T-cell (primary cell): ENCODE measurements at regions not wholly inside any gene's neighbourhood (a gene's known extent, or its start where the extent isn't known, plus 50 kb on each side); places are given as distances from the start of the nearest gene placed in this dataset.

ENCODE experiments used
- ATAC-seq, 4 experiments: fragments of 200-7000 bp in 3 of 4; fragments of 150-1000 bp in 1 of 4; cut with Tn5 transposase; replicated peaks in 1 of 4; 1 replicate in 3 of 4; 2 replicates in 1 of 4; pipeline ENCODE4 v1.10.0; 2021; ENCODE audit warnings: moderate library complexity in 3 of 4, mild to moderate bottlenecking in 2 of 4, moderate number of reproducible peaks in 1 of 4
- CTCF ChIA-PET, 2 donors: fragments of 300-600 bp; sonication (Branson Sonifier 250); formaldehyde crosslinking; loops; one replicate each; lab custom pipeline; 2022; ENCODE audit warnings: antibody characterized with exemption in 2 of 2; lab: Charles Lee
- POLR2A ChIA-PET, 2 donors: fragments of 300-600 bp; sonication (Branson Sonifier 250); formaldehyde crosslinking; loops; one replicate each; lab custom pipeline; 2022; ENCODE audit warnings: antibody characterized with exemption in 2 of 2; lab: Charles Lee
- DNase-seq, 35 experiments: peaks; one replicate each; pipeline versions ENCODE4 v3.0.0 to v3.0.0-alpha.2; 2013 to 2023
- H3K27ac ChIP-seq: one replicate; pipeline ENCODE4 v1.5.1; 2013; ENCODE audit warnings: low read length
- H3K27me3 ChIP-seq, 2 experiments: replicated peaks in 1 of 2; 1 replicate in 1 of 2; 2 replicates in 1 of 2; pipeline versions ENCODE4 v1.6.1 to v1.7.0; 2013; ENCODE audit warnings: low read length in 1 of 2, mixed read lengths in 1 of 2; ENCODE audit not compliant: control insufficient read depth in 2 of 2, insufficient read depth in 2 of 2; ENCODE audit errors: extremely low read depth in 1 of 2
- H3K36me3 ChIP-seq, 2 donors: 1 replicate in 1 of 2; 2 replicates in 1 of 2; pipeline versions ENCODE4 v1.6.1 to v1.7.0; 2013; ENCODE audit warnings: low read length in 1 of 2; ENCODE audit not compliant: control insufficient read depth in 2 of 2, insufficient read depth in 1 of 2; ENCODE audit errors: extremely low read depth in 1 of 2
- H3K4me1 ChIP-seq, 2 experiments: 1 replicate in 1 of 2; 2 replicates in 1 of 2; pipeline versions ENCODE4 v1.6.1 to v1.7.0; 2013; ENCODE audit warnings: low read length in 2 of 2, mixed read lengths in 1 of 2; ENCODE audit not compliant: insufficient read depth in 2 of 2, control insufficient read depth in 1 of 2; ENCODE audit errors: extremely low read depth in 1 of 2
- H3K4me3 ChIP-seq, 2 donors: 1 replicate in 1 of 2; 2 replicates in 1 of 2; pipeline versions ENCODE4 v1.5.1 to v1.7.0; 2013; ENCODE audit warnings: mild to moderate bottlenecking in 2 of 2, low read length in 1 of 2, moderate library complexity in 1 of 2; ENCODE audit not compliant: control insufficient read depth in 1 of 2; ENCODE audit errors: extremely low read depth in 1 of 2
- H3K9me3 ChIP-seq: 2 replicates; pipeline ENCODE4 v1.7.0; 2013
- H3K27ac Mint-ChIP-seq, 2 donors: one replicate each; pipeline ENCODE4 v1.8.0; 2020 to 2021; ENCODE audit warnings: mild to moderate bottlenecking in 2 of 2, mixed read lengths in 2 of 2
- H3K27me3 Mint-ChIP-seq, 2 donors: one replicate each; pipeline ENCODE4 v1.8.0; 2021 to 2022; ENCODE audit warnings: mixed read lengths in 2 of 2
- H3K36me3 Mint-ChIP-seq: one replicate; pipeline ENCODE4 v1.8.0; 2021; ENCODE audit warnings: mixed read lengths
- H3K4me1 Mint-ChIP-seq, 3 donors: one replicate each; pipeline ENCODE4 v1.8.0; 2020 to 2022; ENCODE audit warnings: mixed read lengths in 3 of 3, mild to moderate bottlenecking in 1 of 3
- H3K4me3 Mint-ChIP-seq, 3 donors: one replicate each; pipeline ENCODE4 v1.8.0; 2020 to 2022; ENCODE audit warnings: mild to moderate bottlenecking in 3 of 3, mixed read lengths in 3 of 3, moderate library complexity in 3 of 3
- H3K9me3 Mint-ChIP-seq, 3 donors: one replicate each; pipeline ENCODE4 v1.8.0; 2020 to 2022; ENCODE audit warnings: mixed read lengths in 3 of 3
- WGBS: methylation state at CpG from one replicate; pipeline ENCODE4 v1.1.5; 2013; ENCODE audit warnings: missing lambda C conversion rate; ENCODE audit not compliant: insufficient coverage; 5-methylcytosine and 5-hydroxymethylcytosine counted together

DNA sequence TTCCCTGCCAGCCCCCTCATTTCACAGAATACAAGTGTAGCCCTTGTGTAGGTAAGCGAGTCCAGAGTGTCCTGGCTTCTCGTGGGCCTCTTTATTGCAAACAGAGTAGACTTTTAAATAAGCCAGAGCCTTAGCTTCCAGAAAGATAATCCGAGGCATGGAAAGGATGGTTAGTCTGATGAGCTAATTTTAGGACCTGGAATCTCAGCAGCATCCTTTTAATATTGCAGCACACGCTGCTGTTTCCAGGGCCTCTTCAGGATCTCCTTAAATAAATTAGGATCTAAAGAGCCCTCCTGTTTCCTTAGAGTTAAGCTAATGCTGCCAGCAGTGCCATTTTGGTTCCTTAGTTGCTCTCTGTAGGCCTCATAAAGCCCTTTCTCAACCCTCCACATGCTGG lies 99.2 kb downstream of the RFC3 start:
- Histone ChIP-seq H3K4me1 (no peaks in the 10 kb centered on the region), H3K27ac (no peak overlapping the region), H3K27me3 (no peaks in the 10 kb centered on the region), H3K9me3 (no peaks in the 10 kb centered on the region), H3K36me3 (no peaks in the 10 kb centered on the region), H3K4me3 (no peak overlapping the region)
- 90% methylated on average over 2 of the region's 4 CpGs for WGBS
- Mint-ChIP-seq H3K4me1 (no peaks in the 10 kb centered on the region), H3K4me3 (no peak overlapping the region), H3K36me3 (no peaks in the 10 kb centered on the region), H3K27me3 (no peaks in the 10 kb centered on the region), H3K9me3 (no peaks in the 10 kb centered on the region), H3K27ac (no peak overlapping the region)
- CTCF ChIA-PET = no interaction called here
- POLR2A ChIA-PET = no interaction called here
- no peak for ATAC-seq
- no peak for DNase-seq

DNA sequence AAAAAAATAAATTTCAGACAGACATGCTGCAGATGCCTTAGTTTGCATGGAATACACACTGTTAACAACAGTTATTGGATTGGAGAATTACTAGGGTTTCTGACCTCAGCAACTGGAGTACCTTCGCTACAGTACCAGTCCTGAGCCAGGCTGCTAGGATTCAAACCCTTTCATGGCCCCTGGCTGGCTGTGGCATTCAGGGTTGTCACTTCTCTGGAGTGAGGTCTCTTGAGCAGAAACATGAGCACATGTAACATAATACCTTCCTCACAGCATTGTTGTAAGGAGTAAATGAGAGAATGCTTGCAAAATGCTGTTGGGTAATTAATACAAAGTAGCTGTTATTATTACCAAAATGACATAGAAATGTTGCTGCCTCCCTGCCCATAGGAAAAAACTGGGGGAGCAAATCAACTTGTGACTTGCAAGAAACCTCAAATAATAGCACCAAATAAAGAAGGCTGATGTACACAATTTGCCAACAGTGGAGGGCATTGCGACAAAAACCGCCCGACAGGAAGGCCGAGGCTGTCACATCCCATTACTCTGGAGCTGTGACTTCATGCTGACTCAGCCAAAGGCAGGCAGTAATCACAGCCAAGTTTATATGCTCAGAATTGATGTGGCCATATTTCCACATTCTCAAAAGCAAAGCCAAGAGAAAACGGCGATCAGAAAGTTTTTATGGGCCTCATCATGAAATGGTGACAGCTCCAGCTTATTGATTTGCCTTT lies 100.4 kb downstream of the RFC3 start:
- Mint-ChIP-seq H3K27me3 (no peaks in the 10 kb centered on the region), H3K4me1 (no peaks in the 10 kb centered on the region), H3K4me3 (no peak overlapping the region), H3K36me3 (no peaks in the 10 kb centered on the region), H3K9me3 (no peaks in the 10 kb centered on the region), H3K27ac (no peak overlapping the region)
- WGBS = 100% methylated on average over 4 of the region's 7 CpGs
- ATAC-seq (no peak), DNase-seq (no peak)
- no peak overlapping the region for H3K27ac ChIP-seq
- H3K4me1 ChIP-seq = no peaks in the 10 kb centered on the region
- H3K9me3 ChIP-seq = no peaks in the 10 kb centered on the region
- H3K4me3 ChIP-seq = no peak overlapping the region
- no peaks in the 10 kb centered on the region for H3K27me3 ChIP-seq
- POLR2A ChIA-PET = no interaction called here
- CTCF ChIA-PET = no interaction called here
- no peaks in the 10 kb centered on the region for H3K36me3 ChIP-seq

DNA sequence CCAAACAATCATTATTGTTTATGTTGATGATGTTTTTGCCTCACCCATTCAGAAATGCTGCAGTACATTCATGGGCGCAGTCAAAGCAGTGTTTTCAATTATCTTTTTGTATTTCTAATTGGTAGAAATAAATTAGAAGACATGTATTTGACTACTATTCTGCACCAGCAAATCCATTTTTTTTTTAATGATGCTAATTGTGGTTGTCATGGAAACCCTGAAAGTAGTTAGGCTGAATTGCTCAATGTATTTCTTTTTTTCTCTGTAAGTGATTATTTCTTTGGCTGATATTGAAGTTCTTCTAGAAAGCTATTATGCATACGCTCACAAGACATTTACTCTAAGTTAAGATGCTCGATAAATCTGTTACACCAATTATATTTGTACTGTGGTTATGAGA lies 101.2 kb downstream of the RFC3 start:
- no peaks in the 10 kb centered on the region for H3K4me1 ChIP-seq
- POLR2A ChIA-PET = no interaction called here
- no peak overlapping the region for H3K4me3 Mint-ChIP-seq
- H3K9me3 Mint-ChIP-seq = no peaks in the 10 kb centered on the region
- H3K27me3 Mint-ChIP-seq = no peaks in the 10 kb centered on the region
- ATAC-seq (no peak), DNase-seq (no peak)
- H3K27ac ChIP-seq = no peak overlapping the region
- H3K27ac Mint-ChIP-seq = no peak overlapping the region
- WGBS = no CpG with 5 or more reads among the region's 3 CpGs
- no peak overlapping the region for H3K4me3 ChIP-seq
- H3K27me3 ChIP-seq = no peaks in the 10 kb centered on the region
- H3K36me3 ChIP-seq = no peaks in the 10 kb centered on the region
- H3K9me3 ChIP-seq = no peaks in the 10 kb centered on the region
- no peaks in the 10 kb centered on the region for H3K36me3 Mint-ChIP-seq
- CTCF ChIA-PET = no interaction called here
- no peaks in the 10 kb centered on the region for H3K4me1 Mint-ChIP-seq

DNA sequence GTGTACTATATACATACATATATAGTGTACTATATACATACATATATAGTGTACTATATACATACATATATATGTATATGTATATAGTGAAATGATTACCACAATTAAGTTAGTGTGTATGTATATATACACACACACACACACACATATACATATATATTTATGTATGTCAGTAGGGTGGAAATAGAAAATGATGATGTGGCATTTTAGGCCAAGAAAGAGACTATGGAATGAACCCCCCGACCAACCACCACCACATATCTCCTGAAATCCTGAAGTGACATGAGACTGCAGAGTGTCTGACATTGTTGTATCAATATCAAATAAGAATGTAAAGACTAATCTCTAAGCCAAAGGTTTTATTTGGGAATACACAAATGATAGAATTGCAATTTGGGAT lies 107.6 kb downstream of the RFC3 start:
- CTCF ChIA-PET = no interaction called here
- no peak overlapping the region for H3K4me3 ChIP-seq
- H3K9me3 ChIP-seq = no peaks in the 10 kb centered on the region
- POLR2A ChIA-PET = no interaction called here
- Mint-ChIP-seq H3K36me3 (no peaks in the 10 kb centered on the region), H3K4me3 (no peak overlapping the region), H3K4me1 (no peaks in the 10 kb centered on the region), H3K27ac (no peak overlapping the region), H3K27me3 (no peaks in the 10 kb centered on the region), H3K9me3 (no peaks in the 10 kb centered on the region)
- ATAC-seq = no peak
- no peaks in the 10 kb centered on the region for H3K4me1 ChIP-seq
- no peak overlapping the region for H3K27ac ChIP-seq
- no peak for DNase-seq
- no CpG with 5 or more reads among the region's 1 CpG for WGBS
- H3K36me3 ChIP-seq = no peaks in the 10 kb centered on the region
- H3K27me3 ChIP-seq = no peaks in the 10 kb centered on the region

DNA sequence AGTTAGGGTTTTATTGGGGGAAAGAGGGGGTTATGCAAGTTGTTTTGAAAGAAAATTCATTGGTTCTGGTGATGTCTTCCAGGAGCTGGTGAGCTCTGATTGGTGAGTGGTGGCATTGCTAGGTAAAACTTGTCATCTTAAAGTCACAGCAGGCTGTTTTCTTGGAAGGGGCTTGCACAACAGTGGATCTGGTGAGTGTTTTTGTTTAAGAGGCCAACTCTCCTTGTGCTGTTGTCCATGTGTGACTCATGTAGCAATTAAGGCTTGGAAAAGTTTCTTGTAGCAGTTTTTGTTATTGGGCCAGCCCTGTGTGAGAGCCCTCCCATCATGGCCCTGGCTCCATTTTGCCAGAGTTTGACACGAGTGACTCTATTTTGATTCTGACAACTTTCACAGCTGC lies 109.4 kb downstream of the RFC3 start:
- H3K27me3 Mint-ChIP-seq = no peaks in the 10 kb centered on the region
- no peaks in the 10 kb centered on the region for H3K4me1 ChIP-seq
- no peaks in the 10 kb centered on the region for H3K4me1 Mint-ChIP-seq
- H3K36me3 ChIP-seq = no peaks in the 10 kb centered on the region
- H3K27me3 ChIP-seq = no peaks in the 10 kb centered on the region
- H3K36me3 Mint-ChIP-seq = no peaks in the 10 kb centered on the region
- DNase-seq (no peak), ATAC-seq (no peak)
- WGBS = no CpG with 5 or more reads among the region's 1 CpG
- no peaks in the 10 kb centered on the region for H3K9me3 Mint-ChIP-seq
- H3K4me3 Mint-ChIP-seq = no peak overlapping the region
- POLR2A ChIA-PET = interaction anchor here in 1 of 2 donors (0.6 kb wide), 1 partner anchor 518 kb away, joined by 3 read pairs; no protein-coding TSS in a partner anchor
- no peak overlapping the region for H3K4me3 ChIP-seq
- no peak overlapping the region for H3K27ac Mint-ChIP-seq
- CTCF ChIA-PET = no interaction called here
- H3K27ac ChIP-seq = no peak overlapping the region
- no peaks in the 10 kb centered on the region for H3K9me3 ChIP-seq

DNA sequence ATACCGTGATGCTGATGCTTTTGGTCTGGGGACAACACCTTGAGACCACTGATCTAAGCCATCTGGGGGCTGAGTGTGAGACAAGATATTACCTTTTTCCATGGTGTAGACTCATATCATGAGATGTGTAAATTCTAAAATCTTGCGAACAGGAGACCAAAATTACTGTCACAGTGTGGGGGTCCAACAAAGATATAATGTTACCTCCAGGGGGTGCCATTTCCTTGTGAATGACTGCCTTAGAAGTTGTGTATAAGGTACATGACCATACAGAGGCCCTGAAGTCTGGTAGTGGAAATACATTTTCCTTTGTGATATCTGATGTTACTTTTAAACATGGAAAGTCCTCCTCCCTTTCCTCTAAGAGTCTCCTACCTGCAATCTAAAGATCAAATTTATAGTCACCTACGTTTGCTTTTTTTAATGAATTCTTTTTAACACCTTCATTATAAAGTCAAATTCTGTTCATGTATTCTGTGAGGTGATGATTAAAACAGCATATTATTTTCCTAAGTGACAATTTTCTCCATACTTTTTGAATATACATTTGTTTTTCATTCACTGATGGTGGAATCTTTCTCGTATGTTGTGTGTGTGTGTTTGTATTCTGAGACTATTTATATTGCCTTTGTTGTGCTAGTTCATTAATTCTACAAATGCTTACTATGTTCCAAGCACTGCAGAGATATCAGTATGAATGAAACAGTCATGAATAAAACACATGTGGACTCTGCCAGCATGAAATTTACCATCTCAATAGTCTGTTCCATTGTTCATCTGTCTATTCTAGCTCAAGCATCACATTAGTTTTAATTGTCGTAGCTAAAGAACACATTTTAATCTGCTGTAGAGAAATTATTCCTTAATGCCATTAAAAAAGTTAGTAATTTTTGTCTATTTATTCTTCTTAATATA lies 113.7 kb downstream of the RFC3 start:
- Histone ChIP-seq H3K4me1 (no peaks in the 10 kb centered on the region), H3K27ac (no peak overlapping the region), H3K27me3 (no peaks in the 10 kb centered on the region), H3K36me3 (no peaks in the 10 kb centered on the region), H3K4me3 (no peak overlapping the region), H3K9me3 (no peaks in the 10 kb centered on the region)
- no peaks in the 10 kb centered on the region for H3K4me1 Mint-ChIP-seq
- ChIA-PET POLR2A (no interaction called here), CTCF (no interaction called here)
- ATAC-seq (no peak), DNase-seq (peak in 1 of 35 experiments; percentile 4)
- no peak overlapping the region for H3K4me3 Mint-ChIP-seq
- no peaks in the 10 kb centered on the region for H3K9me3 Mint-ChIP-seq
- no peaks in the 10 kb centered on the region for H3K27me3 Mint-ChIP-seq
- H3K36me3 Mint-ChIP-seq = no peaks in the 10 kb centered on the region
- no peak overlapping the region for H3K27ac Mint-ChIP-seq
- WGBS = 100% methylated on average over 1 of the region's 5 CpGs
